DMS53 (cell line): ENCODE measurements at regions not wholly inside any gene's neighbourhood (a gene's known extent, or its start where the extent isn't known, plus 50 kb on each side); places are given as distances from the start of the nearest gene placed in this dataset.
"Not testable (repeated sequence)": the region's sequence is repeated elsewhere in the genome, so short reads cannot be mapped to it uniquely, and the experiment has no call there.

Source experiments
- DNase-seq: peaks from one replicate; lab custom pipeline; 2025; lab: John Stamatoyannopoulos, UW

GRCh38 chr1:187517546-187517945 lies 688.8 kb downstream of the PLA2G4A start:
- DNase-seq = peak; percentile 97

GRCh38 chr1:187527346-187527745 lies 698.6 kb downstream of the PLA2G4A start:
- no peak for DNase-seq

GRCh38 chr1:187537936-187538335 lies 709.2 kb downstream of the PLA2G4A start:
- DNase-seq = no peak

GRCh38 chr1:187549540-187549939 lies 720.8 kb downstream of the PLA2G4A start:
- DNase-seq = no peak

GRCh38 chr1:187551061-187551460 lies 722.3 kb downstream of the PLA2G4A start:
- DNase-seq = peak; percentile 3

GRCh38 chr1:187563191-187563590 lies 734.4 kb downstream of the PLA2G4A start:
- DNase-seq = no peak

GRCh38 chr1:187566354-187566753 lies 737.6 kb downstream of the PLA2G4A start:
- no peak for DNase-seq

- DNase-seq = peak; percentile 77
Measured at GRCh38 chr1:187568067-187568466, 739.3 kb downstream of the PLA2G4A start.

GRCh38 chr1:187570166-187570565 lies 741.4 kb downstream of the PLA2G4A start:
- DNase-seq = no peak

GRCh38 chr1:187577610-187578009 lies 748.9 kb downstream of the PLA2G4A start:
- DNase-seq = no peak

- no peak for DNase-seq
Measured at GRCh38 chr1:187588917-187589316, 760.2 kb downstream of the PLA2G4A start.

GRCh38 chr1:187605736-187606135 lies 777.0 kb downstream of the PLA2G4A start:
- DNase-seq = peak; percentile 74

- DNase-seq = not testable (repeated sequence)
Measured at GRCh38 chr1:187615853-187616735, 787.3 kb downstream of the PLA2G4A start.

GRCh38 chr1:187616830-187617229 lies 788.1 kb downstream of the PLA2G4A start:
- DNase-seq = not testable (repeated sequence)

- no peak for DNase-seq
Measured at GRCh38 chr1:187617776-187618175, 789.0 kb downstream of the PLA2G4A start.

GRCh38 chr1:187619175-187619574 lies 790.4 kb downstream of the PLA2G4A start:
- DNase-seq = no peak

- DNase-seq = no peak
Measured at GRCh38 chr1:187621951-187622350, 793.2 kb downstream of the PLA2G4A start.

- no peak for DNase-seq
Measured at GRCh38 chr1:187622545-187622944, 793.8 kb downstream of the PLA2G4A start.

- DNase-seq = no peak
Measured at GRCh38 chr1:187624812-187625545, 796.2 kb downstream of the PLA2G4A start.

GRCh38 chr1:187626056-187626455 lies 797.3 kb downstream of the PLA2G4A start:
- DNase-seq = no peak

GRCh38 chr1:187627516-187627915 lies 798.8 kb downstream of the PLA2G4A start:
- no peak for DNase-seq

GRCh38 chr1:187629075-187629474 lies 800.3 kb downstream of the PLA2G4A start:
- DNase-seq = no peak
